Upper lobe of left lung (tissue), 6 donors: ENCODE measurements at regions not wholly inside any gene's neighbourhood (a gene's known extent, or its start where the extent isn't known, plus 50 kb on each side); places are given as distances from the start of the nearest gene placed in this dataset.
"Not testable (repeated sequence)": the region's sequence is repeated elsewhere in the genome, so short reads cannot be mapped to it uniquely, and the experiment has no call there.

Source experiments
- ATAC-seq, 2 donors: fragments of 200-7000 bp; cut with Tn5 transposase; one replicate each; pipeline ENCODE4 v1.9.1; 2022; ENCODE audit warnings: mild to moderate bottlenecking in 2 of 2, moderate library complexity in 2 of 2; ENCODE audit not compliant: low FRiP score in 2 of 2
- DNase-seq, 2 donors: peaks; one replicate each; pipeline ENCODE4 v3.0.0-alpha.2; 2019 to 2020
- H3K27ac ChIP-seq, 4 donors: fragments of 200-600 bp; sonication (generic); one replicate each; pipeline ENCODE4 v1.5.1; 2016 to 2019
- H3K27me3 ChIP-seq, 4 donors: fragments of 200-600 bp; sonication (generic); one replicate each; pipeline ENCODE4 v1.5.1; 2017 to 2019
- H3K36me3 ChIP-seq, 4 donors: fragments of 200-600 bp; sonication (generic); one replicate each; pipeline ENCODE4 v1.5.1; 2016 to 2019
- H3K4me1 ChIP-seq, 4 donors: fragments of 200-600 bp; sonication (generic); one replicate each; pipeline ENCODE4 v1.5.1; 2018 to 2019
- H3K4me3 ChIP-seq, 4 donors: fragments of 200-600 bp; sonication (generic); one replicate each; pipeline ENCODE4 v1.5.1; 2017 to 2019; ENCODE audit warnings: mild to moderate bottlenecking in 2 of 4, moderate library complexity in 1 of 4
- H3K9me3 ChIP-seq, 4 donors: fragments of 200-600 bp; sonication (generic); one replicate each; pipeline ENCODE4 v1.5.1; 2018 to 2019
- EP300 ChIP-seq, 4 donors: sonication (generic); formaldehyde crosslinking; IDR thresholded peaks; one replicate each; pipeline ENCODE4 v1.5.1; 2017; ENCODE audit warnings: antibody characterized with exemption in 4 of 4, control low read depth in 2 of 4
- POLR2A ChIP-seq, 4 donors: fragments of 450-650 bp; IDR thresholded peaks; one replicate each; pipeline ENCODE4 v1.5.1; 2016 to 2017; ENCODE audit warnings: antibody characterized with exemption in 4 of 4, mild to moderate bottlenecking in 2 of 4
- POLR2AphosphoS5 ChIP-seq, 2 donors: sonication (generic); formaldehyde crosslinking; IDR thresholded peaks; one replicate each; pipeline ENCODE4 v1.5.1; 2017; ENCODE audit warnings: antibody characterized with exemption in 2 of 2
- WGBS, 2 donors: methylation state at CpG; one replicate each; pipeline ENCODE4 v1.1.5; 2017 to 2018; 5-methylcytosine and 5-hydroxymethylcytosine counted together
- TF ChIP-seq, protein P1 (sequence below), 6 experiments: fragments of 450-650 bp in 4 of 6; fragments of 200-600 bp in 2 of 6; sonication (generic) in 2 of 6; IDR thresholded peaks; one replicate each; pipeline ENCODE4 v1.5.1; 2016 to 2019; ENCODE audit warnings: antibody characterized with exemption in 6 of 6
- donor health status: DM: no; HTN: no; CAD: no; lungs with moderate emphysema.
- donor health status: DM: no; HTN: yes; CAD: no; lungs with severe emphysema.

DNA sequence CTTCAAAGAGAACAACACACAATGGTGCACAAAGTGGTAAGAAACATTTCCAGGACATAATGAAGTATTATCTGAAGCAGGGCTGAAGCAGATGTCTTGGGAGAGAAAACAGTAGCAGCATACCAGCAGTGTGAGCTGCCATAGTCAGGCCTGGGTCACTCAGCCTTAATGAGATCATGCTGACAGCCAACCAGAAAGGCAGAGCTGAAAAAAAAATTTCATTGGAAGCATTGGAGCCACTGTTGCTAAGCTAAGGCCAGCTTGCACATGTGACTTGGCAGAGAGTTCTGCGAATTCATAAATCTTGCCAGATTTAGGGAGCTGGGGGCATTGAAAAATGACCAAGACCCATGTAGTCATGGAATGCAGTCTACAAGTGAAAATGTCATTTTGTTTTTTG lies 444.0 kb upstream of the PITX2 start:
- no peak for TF ChIP-seq EP300 (IDR thresholded peaks at IDR 0.05)
- TF ChIP-seq POLR2AphosphoS5 (IDR thresholded peaks at IDR 0.05): no peak
- TF ChIP-seq, protein P1, sequence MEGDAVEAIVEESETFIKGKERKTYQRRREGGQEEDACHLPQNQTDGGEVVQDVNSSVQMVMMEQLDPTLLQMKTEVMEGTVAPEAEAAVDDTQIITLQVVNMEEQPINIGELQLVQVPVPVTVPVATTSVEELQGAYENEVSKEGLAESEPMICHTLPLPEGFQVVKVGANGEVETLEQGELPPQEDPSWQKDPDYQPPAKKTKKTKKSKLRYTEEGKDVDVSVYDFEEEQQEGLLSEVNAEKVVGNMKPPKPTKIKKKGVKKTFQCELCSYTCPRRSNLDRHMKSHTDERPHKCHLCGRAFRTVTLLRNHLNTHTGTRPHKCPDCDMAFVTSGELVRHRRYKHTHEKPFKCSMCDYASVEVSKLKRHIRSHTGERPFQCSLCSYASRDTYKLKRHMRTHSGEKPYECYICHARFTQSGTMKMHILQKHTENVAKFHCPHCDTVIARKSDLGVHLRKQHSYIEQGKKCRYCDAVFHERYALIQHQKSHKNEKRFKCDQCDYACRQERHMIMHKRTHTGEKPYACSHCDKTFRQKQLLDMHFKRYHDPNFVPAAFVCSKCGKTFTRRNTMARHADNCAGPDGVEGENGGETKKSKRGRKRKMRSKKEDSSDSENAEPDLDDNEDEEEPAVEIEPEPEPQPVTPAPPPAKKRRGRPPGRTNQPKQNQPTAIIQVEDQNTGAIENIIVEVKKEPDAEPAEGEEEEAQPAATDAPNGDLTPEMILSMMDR (IDR thresholded peaks at IDR 0.05): no peak
- TF ChIP-seq POLR2A (IDR thresholded peaks at IDR 0.05): no peak
- H3K4me1 ChIP-seq: no peaks in the 10 kb centered on the region
- WGBS, 2 donors: 78 to 88% methylated on average over 1 of the region's 1 CpG
- no peaks in the 10 kb centered on the region for H3K27me3 ChIP-seq
- no peaks in the 10 kb centered on the region for H3K36me3 ChIP-seq
- no peak overlapping the region for H3K27ac ChIP-seq
- no peak overlapping the region for H3K4me3 ChIP-seq
- H3K9me3 ChIP-seq: peaks cover 0 to 3% (median under 1%) of the 10 kb centered on the region in 4 donors
- ATAC-seq: no peak
- DNase-seq: no peak

- TF ChIP-seq POLR2A (IDR thresholded peaks at IDR 0.05): no peak
- no peak for TF ChIP-seq EP300 (IDR thresholded peaks at IDR 0.05)
- TF ChIP-seq, protein P1 (IDR thresholded peaks at IDR 0.05): no peak
- no peak for TF ChIP-seq POLR2AphosphoS5 (IDR thresholded peaks at IDR 0.05)
- Histone ChIP-seq H3K36me3 (no peaks in the 10 kb centered on the region), H3K4me3 (no peak overlapping the region), H3K27ac (no peak overlapping the region), H3K27me3 (no peaks in the 10 kb centered on the region), H3K4me1 (no peaks in the 10 kb centered on the region), H3K9me3 (peaks cover 0 to 6% (median 1%) of the 10 kb centered on the region in 4 donors)
- 80 to 86% methylated on average over 3 of the region's 3 CpGs for WGBS, 2 donors
- no peak for ATAC-seq
- DNase-seq: no peak
Measured at GRCh38 chr4:111068883-111069282, 446.0 kb upstream of the PITX2 start.

DNA sequence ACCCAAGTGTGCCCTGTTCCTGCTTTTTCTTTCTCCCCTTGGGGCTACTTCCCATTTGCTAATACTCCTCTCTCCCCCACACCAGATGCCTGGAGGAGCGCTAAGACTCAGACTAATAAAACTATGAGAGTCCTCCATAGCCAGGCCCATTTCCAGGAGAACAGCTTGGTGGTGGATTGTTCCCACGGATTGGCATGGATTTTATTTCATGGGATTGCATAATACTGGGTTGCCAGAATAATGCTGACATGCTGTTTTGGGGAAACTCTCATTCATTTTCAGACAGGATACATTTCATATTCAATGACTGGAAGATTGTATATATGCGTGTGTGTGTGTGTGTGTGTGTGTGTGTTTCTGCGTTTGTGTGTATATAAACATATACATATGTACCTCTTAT lies 447.5 kb upstream of the PITX2 start:
- TF ChIP-seq POLR2AphosphoS5 (IDR thresholded peaks at IDR 0.05) (no peak), EP300 (IDR thresholded peaks at IDR 0.05) (no peak), POLR2A (IDR thresholded peaks at IDR 0.05) (no peak)
- TF ChIP-seq, protein P1 (IDR thresholded peaks at IDR 0.05): no peak
- Histone ChIP-seq H3K9me3 (peaks cover 0 to 6% (median 1%) of the 10 kb centered on the region in 4 donors), H3K27me3 (no peaks in the 10 kb centered on the region), H3K4me3 (no peak overlapping the region), H3K4me1 (no peaks in the 10 kb centered on the region), H3K36me3 (no peaks in the 10 kb centered on the region), H3K27ac (no peak overlapping the region)
- DNase-seq (no peak), ATAC-seq (no peak)
- 70 to 84% methylated on average over 4 of the region's 4 CpGs for WGBS, 2 donors

- no peak overlapping the region for H3K27ac ChIP-seq
- WGBS, 2 donors: 74 to 88% methylated on average over 9 to 11 of the region's 12 CpGs
- peaks cover 0 to 6% (median 1%) of the 10 kb centered on the region in 4 donors for H3K9me3 ChIP-seq
- ATAC-seq: no peak
- TF ChIP-seq EP300 (IDR thresholded peaks at IDR 0.05) (no peak), POLR2A (IDR thresholded peaks at IDR 0.05) (no peak), POLR2AphosphoS5 (IDR thresholded peaks at IDR 0.05) (no peak)
- TF ChIP-seq, protein P1 (IDR thresholded peaks at IDR 0.05): no peak
- no peaks in the 10 kb centered on the region for H3K36me3 ChIP-seq
- no peaks in the 10 kb centered on the region for H3K27me3 ChIP-seq
- H3K4me1 ChIP-seq: no peaks in the 10 kb centered on the region
- H3K4me3 ChIP-seq: no peak overlapping the region
- no peak for DNase-seq
Measured at GRCh38 chr4:111074523-111075114, 451.7 kb upstream of the PITX2 start.

DNA sequence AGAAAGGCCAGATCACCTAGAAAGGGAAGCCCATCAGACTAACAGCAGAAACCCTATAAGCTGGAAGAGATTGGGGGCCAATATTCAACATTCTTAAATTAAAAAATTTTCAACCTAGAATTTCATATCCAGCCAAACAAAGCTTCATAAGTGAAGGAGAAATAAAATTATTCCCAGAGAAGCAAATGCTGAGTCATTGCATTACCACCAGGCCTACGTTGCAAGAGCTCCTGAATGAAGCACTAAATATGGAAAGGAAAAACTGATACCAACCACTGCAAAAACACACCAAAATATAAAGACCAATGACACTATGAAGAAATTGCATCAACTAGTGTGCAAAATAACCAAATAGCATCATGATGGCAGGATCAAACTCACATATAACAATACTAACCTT lies 453.4 kb upstream of the PITX2 start:
- not testable (repeated sequence) for H3K27ac ChIP-seq, H3K36me3 ChIP-seq, H3K4me3 ChIP-seq, H3K4me1 ChIP-seq, H3K27me3 ChIP-seq, DNase-seq, ATAC-seq, H3K9me3 ChIP-seq
- WGBS, 2 donors: 58 to 64% methylated on average over 1 of the region's 1 CpG
